GM19372 (cell line): ENCODE measurements at regions not wholly inside any gene's neighbourhood (a gene's known extent, or its start where the extent isn't known, plus 50 kb on each side); places are given as distances from the start of the nearest gene placed in this dataset.
"Not testable (repeated sequence)": the region's sequence is repeated elsewhere in the genome, so short reads cannot be mapped to it uniquely, and the experiment has no call there.

Experiments
- ATAC-seq: cut with Tn5 transposase; IDR thresholded peaks from one replicate; pipeline ENCODE4 v1.9.1; 2021; ENCODE audit warnings: mild to moderate bottlenecking, low read depth, moderate library complexity; ENCODE audit not compliant: unreplicated experiment

GRCh38 chr11:97460091-97460490 is 1070.3 kb downstream of the JRKL start:
- no peak for ATAC-seq

GRCh38 chr11:97461044-97461880 is 1071.4 kb downstream of the JRKL start:
- ATAC-seq, result no peak

GRCh38 chr11:97461934-97462333 is 1072.1 kb downstream of the JRKL start:
- ATAC-seq, result no peak

- ATAC-seq, result no peak
These were observed 1074.1 kb downstream of the JRKL start for GRCh38 chr11:97463891-97464290.

- no peak for ATAC-seq
These were observed 1081.7 kb downstream of the JRKL start for GRCh38 chr11:97471480-97471879.

GRCh38 chr11:97487387-97487786 is 1097.6 kb downstream of the JRKL start:
- no peak for ATAC-seq

GRCh38 chr11:97498891-97499290 is 1109.1 kb downstream of the JRKL start:
- ATAC-seq, result no peak

GRCh38 chr11:97502201-97502600 is 1112.4 kb downstream of the JRKL start:
- no peak for ATAC-seq

- no peak for ATAC-seq
These were observed 1116.4 kb downstream of the JRKL start for GRCh38 chr11:97506076-97506759.

- ATAC-seq, result no peak
These were observed 1124.6 kb downstream of the JRKL start for GRCh38 chr11:97514446-97514845.

GRCh38 chr11:97516688-97517087 is 1126.9 kb downstream of the JRKL start:
- no peak for ATAC-seq

GRCh38 chr11:97525273-97525672 is 1135.5 kb downstream of the JRKL start:
- ATAC-seq, result no peak

GRCh38 chr11:97537407-97538150 is 1147.8 kb downstream of the JRKL start:
- ATAC-seq, result no peak

GRCh38 chr11:97544431-97544830 is 1154.6 kb downstream of the JRKL start:
- no peak for ATAC-seq

GRCh38 chr11:97548280-97548679 is 1158.5 kb downstream of the JRKL start:
- no peak for ATAC-seq

GRCh38 chr11:97557399-97557798 is 1167.6 kb downstream of the JRKL start:
- ATAC-seq, result no peak

- no peak for ATAC-seq
These were observed 1178.0 kb downstream of the JRKL start for GRCh38 chr11:97567801-97568200.

GRCh38 chr11:97570636-97571035 is 1180.8 kb downstream of the JRKL start:
- no peak for ATAC-seq

GRCh38 chr11:97573771-97574170 is 1184.0 kb downstream of the JRKL start:
- not testable (repeated sequence) for ATAC-seq

- no peak for ATAC-seq
These were observed 1185.3 kb downstream of the JRKL start for GRCh38 chr11:97574976-97575665.
